Common myeloid progenitor, CD34-positive (primary cell): ENCODE measurements at regions not wholly inside any gene's neighbourhood (a gene's known extent, or its start where the extent isn't known, plus 50 kb on each side); places are given as distances from the start of the nearest gene placed in this dataset.

Experiments used
- CTCF ChIA-PET: fragments of 350-600 bp; sonication (Branson Sonifier 250); formaldehyde crosslinking; loops from one replicate; lab custom pipeline; 2021; ENCODE audit warnings: antibody characterized with exemption; lab: Charles Lee
- POLR2A ChIA-PET: fragments of 350-600 bp; sonication (Branson Sonifier 250); formaldehyde crosslinking; loops from one replicate; lab custom pipeline; 2021; ENCODE audit warnings: antibody characterized with exemption; lab: Charles Lee
- DNase-seq, 3 donors: peaks; one replicate each; pipeline versions ENCODE4 v3.0.0 to v3.0.0-alpha.2; 2013
- H3K27ac ChIP-seq, 2 experiments: 1 replicate in 1 of 2; 2 replicates in 1 of 2; pipeline ENCODE4 v1.7.0; 2013; ENCODE audit warnings: inconsistent platforms in 2 of 2, low read length in 2 of 2, mild to moderate bottlenecking in 2 of 2, low read depth in 1 of 2, moderate library complexity in 1 of 2; ENCODE audit not compliant: severe bottlenecking in 2 of 2, insufficient read depth in 1 of 2, poor library complexity in 1 of 2
- H3K27me3 ChIP-seq, 5 experiments: replicated peaks in 2 of 5; 1 replicate in 3 of 5; 2 replicates in 2 of 5; pipeline versions ENCODE4 v1.6.1 to v1.7.0; 2013; ENCODE audit warnings: low read length in 4 of 5, mild to moderate bottlenecking in 2 of 5, moderate library complexity in 2 of 5, inconsistent platforms in 1 of 5; ENCODE audit not compliant: insufficient read depth in 5 of 5, control insufficient read depth in 4 of 5
- H3K36me3 ChIP-seq, 4 experiments: 1 replicate in 2 of 4; 2 replicates in 2 of 4; pipeline versions ENCODE4 v1.6.1 to v1.7.0; 2013; ENCODE audit warnings: low read length in 3 of 4, control low read depth in 1 of 4, mild to moderate bottlenecking in 1 of 4; ENCODE audit not compliant: control insufficient read depth in 4 of 4, insufficient read depth in 4 of 4
- H3K4me1 ChIP-seq, 4 experiments: 1 replicate in 3 of 4; 2 replicates in 1 of 4; pipeline versions ENCODE4 v1.6.1 to v1.7.1; 2013; ENCODE audit warnings: low read length in 3 of 4, mild to moderate bottlenecking in 3 of 4, control low read depth in 1 of 4, inconsistent platforms in 1 of 4, moderate library complexity in 1 of 4; ENCODE audit not compliant: control insufficient read depth in 4 of 4, insufficient read depth in 4 of 4; ENCODE audit errors: control extremely low read depth in 1 of 4
- H3K4me3 ChIP-seq, 7 experiments: 1 replicate in 4 of 7; 2 replicates in 3 of 7; pipeline versions ENCODE4 v1.5.1 to v1.7.0; 2013; ENCODE audit warnings: mild to moderate bottlenecking in 7 of 7, low read length in 6 of 7, moderate library complexity in 6 of 7, inconsistent platforms in 2 of 7, low read depth in 2 of 7, control low read depth in 1 of 7; ENCODE audit not compliant: insufficient read depth in 4 of 7, control insufficient read depth in 1 of 7; ENCODE audit errors: extremely low read depth in 1 of 7
- H3K9me3 ChIP-seq, 5 experiments: 1 replicate in 4 of 5; 2 replicates in 1 of 5; pipeline versions ENCODE4 v1.6.1 to v1.7.1; 2013; ENCODE audit warnings: low read length in 4 of 5, mild to moderate bottlenecking in 2 of 5, inconsistent platforms in 1 of 5, low read depth in 1 of 5, moderate library complexity in 1 of 5; ENCODE audit not compliant: control insufficient read depth in 4 of 5, insufficient read depth in 2 of 5; ENCODE audit errors: control extremely low read depth in 1 of 5
- WGBS: methylation state at CpG from one replicate; pipeline ENCODE4 v1.1.5; 2013; ENCODE audit not compliant: insufficient coverage; 5-methylcytosine and 5-hydroxymethylcytosine counted together

DNA sequence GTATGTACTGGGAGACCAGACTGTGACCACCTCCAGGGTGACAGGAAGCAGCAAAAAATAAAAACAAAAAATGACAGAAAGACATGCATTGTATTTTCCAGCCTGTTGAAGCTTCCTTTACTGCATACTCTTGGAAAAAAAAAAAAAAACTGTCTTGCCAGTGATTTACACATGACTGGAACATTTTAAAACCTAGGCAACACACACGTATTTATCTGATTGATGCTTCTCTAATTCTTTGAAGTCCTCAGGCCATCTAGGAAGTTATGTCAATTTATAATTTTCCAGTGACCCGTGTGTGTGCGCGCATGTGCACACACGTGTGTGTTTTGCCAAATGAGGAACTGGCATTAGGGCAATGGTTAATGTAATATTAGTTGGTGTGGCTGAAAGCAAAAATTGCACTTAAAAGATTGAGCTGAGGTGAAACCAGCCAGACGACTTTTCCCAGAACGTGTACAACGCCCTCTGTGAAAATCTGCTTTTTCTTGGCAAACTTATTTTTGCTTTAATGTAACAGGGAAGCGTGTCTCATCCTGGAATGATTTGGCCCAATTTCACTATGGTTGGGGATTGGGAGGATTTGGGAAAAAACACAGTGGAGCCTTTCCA, 315.2 kb downstream of the TFAP2A start:
- WGBS: 50% methylated on average over 6 of the region's 9 CpGs
- Histone ChIP-seq H3K27ac (no peak overlapping the region), H3K4me3 (peak overlapping the region in 3 of 7 experiments; percentile 32 to 55 (median 52)), H3K9me3 (peaks cover 0 to 5% (median 0%) of the 10 kb centered on the region in 5 experiments), H3K27me3 (peaks cover 0 to 2% (median 0%) of the 10 kb centered on the region in 5 experiments), H3K4me1 (peaks cover 0 to 1% (median 0%) of the 10 kb centered on the region in 4 experiments), H3K36me3 (no peaks in the 10 kb centered on the region)
- ChIA-PET POLR2A (no interaction called here), CTCF (no interaction called here)
- DNase-seq: peak in 2 of 3 donors; percentile 39 to 68

GRCh38 chr6:10098756-10099528, 315.9 kb downstream of the TFAP2A start:
- H3K9me3 ChIP-seq: peaks cover 0 to 5% (median 0%) of the 10 kb centered on the region in 5 experiments
- peaks cover 0 to 2% (median 0%) of the 10 kb centered on the region in 5 experiments for H3K27me3 ChIP-seq
- CTCF ChIA-PET: no interaction called here
- DNase-seq: peak in 2 of 3 donors; percentile 8 to 33
- H3K27ac ChIP-seq: no peak overlapping the region
- POLR2A ChIA-PET: interaction anchor here (0.8 kb wide), 1 partner anchor 746 kb away, joined by 3 read pairs; no protein-coding TSS in a partner anchor
- peak overlapping the region in 4 of 7 experiments; percentile 3 to 55 (median 42) for H3K4me3 ChIP-seq
- H3K36me3 ChIP-seq: no peaks in the 10 kb centered on the region
- WGBS: 55% methylated on average over 25 of the region's 27 CpGs
- H3K4me1 ChIP-seq: peaks cover 0 to 1% (median 0%) of the 10 kb centered on the region in 4 experiments

- no peak for DNase-seq
- WGBS: 100% methylated on average over 5 of the region's 5 CpGs
- ChIA-PET POLR2A (no interaction called here), CTCF (no interaction called here)
- peaks cover 0 to 12% (median 6%) of the 10 kb centered on the region in 5 experiments for H3K9me3 ChIP-seq
- no peak overlapping the region for H3K27ac ChIP-seq
- H3K36me3 ChIP-seq: no peaks in the 10 kb centered on the region
- no peaks in the 10 kb centered on the region for H3K4me1 ChIP-seq
- no peaks in the 10 kb centered on the region for H3K27me3 ChIP-seq
- no peak overlapping the region for H3K4me3 ChIP-seq
These were observed 321.6 kb downstream of the TFAP2A start for GRCh38 chr6:10093282-10093681.

DNA sequence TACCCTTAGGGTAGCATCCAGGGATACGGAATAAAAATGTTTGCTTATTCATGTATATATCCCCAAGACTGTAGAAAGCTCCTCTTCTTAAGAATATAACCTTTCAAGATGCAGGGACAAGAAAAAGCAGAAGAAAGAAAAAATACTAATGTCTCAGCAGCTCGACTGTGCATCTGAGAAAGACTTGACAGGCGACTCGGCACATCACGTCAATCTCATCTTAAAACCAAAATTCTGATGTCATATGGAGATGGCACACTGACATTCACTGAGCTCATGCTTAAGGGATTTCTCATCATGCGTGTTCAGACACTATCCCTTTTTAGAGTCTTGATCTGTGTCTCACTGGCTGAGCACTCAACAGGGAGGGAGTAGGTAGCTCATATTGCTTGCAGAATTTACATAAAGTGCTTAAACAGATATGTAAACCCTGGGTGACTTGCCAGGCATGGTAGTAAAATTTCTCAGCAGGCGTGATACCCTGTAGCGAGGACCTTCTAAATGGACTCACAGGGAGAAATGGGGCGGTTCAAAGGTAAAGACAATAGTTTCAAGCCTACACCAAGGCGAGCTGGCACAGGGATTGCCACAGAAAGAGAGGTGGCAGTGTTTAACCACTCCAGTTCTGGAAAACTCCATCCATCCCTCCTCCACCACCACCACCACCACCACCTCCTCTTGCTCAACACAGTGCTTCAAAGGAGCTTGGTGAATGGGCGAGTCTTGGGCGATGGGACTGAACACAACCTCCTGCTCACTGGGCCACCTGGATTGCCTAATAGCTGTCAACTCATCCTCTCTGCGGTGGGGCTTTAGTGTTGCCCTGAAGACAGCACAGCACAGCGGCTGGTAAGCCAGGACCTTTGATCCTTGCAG, 330.5 kb downstream of the TFAP2A start:
- H3K27ac ChIP-seq: no peak overlapping the region
- POLR2A ChIA-PET: no interaction called here

DNA sequence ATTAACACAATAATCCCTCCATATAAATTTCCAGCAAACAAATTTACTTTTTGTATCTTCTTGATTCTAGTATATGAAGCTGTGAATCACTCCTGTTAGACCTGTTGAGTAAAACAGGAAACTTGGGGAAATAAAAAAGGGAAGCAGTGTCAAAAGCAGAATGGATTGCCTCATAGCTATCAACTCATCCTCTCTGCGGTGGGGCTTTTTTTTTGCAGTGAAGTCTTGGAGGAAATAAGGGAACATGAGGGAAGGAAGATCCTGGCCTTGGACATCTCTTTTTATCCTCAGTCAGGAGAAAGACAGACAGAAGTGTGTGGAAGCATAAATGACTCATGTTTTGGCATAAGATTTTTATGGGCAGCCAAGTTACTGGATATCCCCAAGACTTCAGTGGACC, 332.5 kb downstream of the TFAP2A start:
- H3K27ac ChIP-seq: no peak overlapping the region

More for the DNA sequence above, 330.5 kb downstream of the TFAP2A start:
- no peak overlapping the region for H3K4me3 ChIP-seq
- peaks cover 0 to 3% (median 2%) of the 10 kb centered on the region in 5 experiments for H3K27me3 ChIP-seq
- no peaks in the 10 kb centered on the region for H3K9me3 ChIP-seq
- WGBS: 96% methylated on average over 11 of the region's 14 CpGs
- CTCF ChIA-PET: no interaction called here
- no peaks in the 10 kb centered on the region for H3K36me3 ChIP-seq
- no peak for DNase-seq
- no peaks in the 10 kb centered on the region for H3K4me1 ChIP-seq

DNA sequence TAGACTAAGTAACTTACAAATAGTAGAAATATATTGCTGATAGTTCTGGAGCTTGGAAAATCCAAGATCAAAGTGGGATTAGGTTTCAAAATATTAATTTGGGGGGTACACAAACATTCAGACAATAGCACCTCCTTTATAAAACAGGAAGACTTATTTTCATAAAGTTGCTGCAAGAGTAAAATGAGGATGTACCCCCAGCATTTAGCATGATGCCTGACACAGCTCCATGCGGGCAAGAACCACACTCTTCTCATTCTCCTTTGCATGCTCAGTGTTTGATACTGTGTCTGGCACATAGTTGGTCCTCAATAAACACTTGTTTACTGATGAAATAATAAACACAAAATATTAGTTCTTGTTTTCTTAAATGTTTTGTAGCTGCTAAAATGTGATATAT, 332.9 kb downstream of the TFAP2A start:
- no peak overlapping the region for H3K27ac ChIP-seq
- no peaks in the 10 kb centered on the region for H3K36me3 ChIP-seq
- no peaks in the 10 kb centered on the region for H3K4me1 ChIP-seq
- ChIA-PET CTCF (no interaction called here), POLR2A (no interaction called here)
- no peak for DNase-seq
- no peak overlapping the region for H3K4me3 ChIP-seq
- no CpG with 5 or more reads among the region's 1 CpG for WGBS
- peaks cover 0 to 3% (median 2%) of the 10 kb centered on the region in 5 experiments for H3K27me3 ChIP-seq
- no peaks in the 10 kb centered on the region for H3K9me3 ChIP-seq

More for the DNA sequence above, 332.5 kb downstream of the TFAP2A start:
- CTCF ChIA-PET: no interaction called here
- no peak overlapping the region for H3K4me3 ChIP-seq
- 0% methylated on average over 1 of the region's 1 CpG for WGBS
- POLR2A ChIA-PET: no interaction called here
- H3K36me3 ChIP-seq: no peaks in the 10 kb centered on the region
- H3K9me3 ChIP-seq: no peaks in the 10 kb centered on the region
- H3K27me3 ChIP-seq: peaks cover 0 to 3% (median 2%) of the 10 kb centered on the region in 5 experiments
- peak in 2 of 3 donors; percentile 31 to 44 for DNase-seq
- H3K4me1 ChIP-seq: no peaks in the 10 kb centered on the region
